Spleen (tissue), 7 donors: ENCODE measurements at regions not wholly inside any gene's neighbourhood (a gene's known extent, or its start where the extent isn't known, plus 50 kb on each side); places are given as distances from the start of the nearest gene placed in this dataset.

Source experiments
- POLR2A ChIP-seq, 3 donors: fragments of 450-650 bp; IDR thresholded peaks; one replicate each; pipeline ENCODE4 v1.5.1; 2017; ENCODE audit warnings: antibody characterized with exemption in 3 of 3, mild to moderate bottlenecking in 1 of 3
- TF ChIP-seq, protein P1 (sequence below), 11 experiments: fragments of 200-600 bp in 7 of 11; fragments of 450-650 bp in 4 of 11; sonication (generic) in 4 of 11; IDR thresholded peaks in 8 of 11; conservative IDR thresholded peaks in 3 of 11; 1 replicate in 7 of 11; 2 replicates in 4 of 11; pipeline versions ENCODE4 v1.4.0 to v1.8.0; 2016 to 2021; ENCODE audit warnings: antibody characterized with exemption in 11 of 11, inconsistent platforms in 4 of 11, mild to moderate bottlenecking in 1 of 11
- donor health status: DM: no; HTN: no; CAD: no; lungs with moderate emphysema.
- donor health status: DM: no; HTN: no; CAD: no.
- donor health status: DM: no; HTN: no; CAD: no.

DNA sequence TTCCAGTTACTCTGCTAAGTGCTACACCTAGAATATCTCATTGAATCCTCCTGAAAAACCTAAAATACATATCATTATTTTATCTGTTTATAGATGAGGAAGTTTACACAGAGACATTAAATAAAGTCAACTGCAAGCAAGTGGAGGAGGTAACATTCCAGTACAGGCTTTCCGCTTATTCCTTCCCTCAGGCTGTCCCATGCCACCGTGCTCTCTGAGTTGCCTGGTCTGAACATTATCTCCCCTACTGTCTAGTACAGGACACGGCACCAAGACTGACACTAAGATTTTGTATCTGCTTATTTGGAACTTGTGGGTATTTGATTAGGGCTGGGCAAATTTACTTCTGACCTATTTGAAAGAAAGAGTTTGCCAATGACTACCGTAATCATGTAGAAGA lies 172.4 kb upstream of the STK32A start:
- TF ChIP-seq, protein P1, sequence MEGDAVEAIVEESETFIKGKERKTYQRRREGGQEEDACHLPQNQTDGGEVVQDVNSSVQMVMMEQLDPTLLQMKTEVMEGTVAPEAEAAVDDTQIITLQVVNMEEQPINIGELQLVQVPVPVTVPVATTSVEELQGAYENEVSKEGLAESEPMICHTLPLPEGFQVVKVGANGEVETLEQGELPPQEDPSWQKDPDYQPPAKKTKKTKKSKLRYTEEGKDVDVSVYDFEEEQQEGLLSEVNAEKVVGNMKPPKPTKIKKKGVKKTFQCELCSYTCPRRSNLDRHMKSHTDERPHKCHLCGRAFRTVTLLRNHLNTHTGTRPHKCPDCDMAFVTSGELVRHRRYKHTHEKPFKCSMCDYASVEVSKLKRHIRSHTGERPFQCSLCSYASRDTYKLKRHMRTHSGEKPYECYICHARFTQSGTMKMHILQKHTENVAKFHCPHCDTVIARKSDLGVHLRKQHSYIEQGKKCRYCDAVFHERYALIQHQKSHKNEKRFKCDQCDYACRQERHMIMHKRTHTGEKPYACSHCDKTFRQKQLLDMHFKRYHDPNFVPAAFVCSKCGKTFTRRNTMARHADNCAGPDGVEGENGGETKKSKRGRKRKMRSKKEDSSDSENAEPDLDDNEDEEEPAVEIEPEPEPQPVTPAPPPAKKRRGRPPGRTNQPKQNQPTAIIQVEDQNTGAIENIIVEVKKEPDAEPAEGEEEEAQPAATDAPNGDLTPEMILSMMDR (IDR thresholded peaks at IDR 0.05 in 8 of 11, conservative IDR thresholded peaks at IDR 0.05 in 3 of 11): no peak
- TF ChIP-seq POLR2A (IDR thresholded peaks at IDR 0.05): no peak
